Globus pallidus (tissue), 1 donor: ENCODE measurements at regions not wholly inside any gene's neighbourhood (a gene's known extent, or its start where the extent isn't known, plus 50 kb on each side); places are given as distances from the start of the nearest gene placed in this dataset.
"Not testable (repeated sequence)": the region's sequence is repeated elsewhere in the genome, so short reads cannot be mapped to it uniquely, and the experiment has no call there.

ENCODE experiments used
- DNase-seq: peaks from one replicate; pipeline ENCODE4 v3.0.0-alpha.2; 2015; ENCODE audit warnings: low spot score

DNA sequence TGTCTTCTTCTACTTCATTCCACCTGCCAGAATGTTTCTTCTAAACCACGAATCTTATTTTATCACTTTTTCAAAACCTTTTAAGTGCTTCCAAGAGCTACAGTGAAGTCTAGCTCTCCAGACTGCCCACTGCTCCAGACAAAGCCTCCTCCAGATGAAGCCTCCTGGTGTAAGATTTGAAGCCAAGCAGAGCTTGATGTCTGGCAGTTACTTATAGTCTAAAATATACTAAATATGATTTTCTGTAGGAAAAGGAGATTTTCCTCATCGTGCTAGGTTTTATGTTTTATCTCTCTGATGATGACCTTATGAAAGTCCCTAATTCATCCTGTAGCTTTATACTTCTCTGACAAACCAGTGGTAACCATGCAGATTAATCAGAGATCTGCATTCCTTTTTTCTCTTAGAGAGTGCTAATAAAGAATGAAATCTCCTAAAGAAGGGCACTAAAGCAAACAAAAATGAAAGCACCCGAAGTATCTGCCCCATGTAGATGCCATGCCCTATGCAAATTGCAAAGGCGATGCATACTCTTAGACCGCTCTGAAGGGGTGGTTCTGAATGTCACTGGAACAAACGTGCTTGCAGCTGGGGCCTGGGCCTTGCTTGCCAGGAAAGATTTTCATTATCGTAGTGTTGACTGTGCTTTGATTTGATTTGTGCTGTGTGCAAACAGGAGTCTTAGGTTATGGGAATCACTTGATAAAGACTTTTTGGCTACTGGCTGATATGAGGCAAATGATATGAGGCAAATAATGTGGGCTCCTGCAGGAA lies 314.2 kb downstream of the PID1 start:
- no peak for DNase-seq

DNA sequence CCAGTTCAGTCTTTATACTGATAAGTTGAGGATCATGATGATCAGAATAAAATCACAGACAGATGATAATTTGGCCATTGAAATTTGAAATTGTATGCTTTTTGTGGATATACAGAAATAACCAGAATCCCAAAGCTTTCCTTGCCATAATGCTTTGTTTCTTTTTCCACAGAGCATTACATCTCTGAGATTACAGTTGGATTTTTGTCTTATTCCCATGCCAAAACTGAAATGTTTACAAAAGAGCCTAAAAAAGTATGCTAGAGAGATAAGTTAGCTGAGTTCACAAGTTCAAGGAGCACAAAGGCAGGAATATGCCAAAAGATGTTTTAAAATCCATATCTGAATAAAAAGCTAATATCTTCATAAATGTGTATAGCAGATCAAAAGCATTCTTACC lies 321.3 kb downstream of the PID1 start:
- DNase-seq: no peak

DNA sequence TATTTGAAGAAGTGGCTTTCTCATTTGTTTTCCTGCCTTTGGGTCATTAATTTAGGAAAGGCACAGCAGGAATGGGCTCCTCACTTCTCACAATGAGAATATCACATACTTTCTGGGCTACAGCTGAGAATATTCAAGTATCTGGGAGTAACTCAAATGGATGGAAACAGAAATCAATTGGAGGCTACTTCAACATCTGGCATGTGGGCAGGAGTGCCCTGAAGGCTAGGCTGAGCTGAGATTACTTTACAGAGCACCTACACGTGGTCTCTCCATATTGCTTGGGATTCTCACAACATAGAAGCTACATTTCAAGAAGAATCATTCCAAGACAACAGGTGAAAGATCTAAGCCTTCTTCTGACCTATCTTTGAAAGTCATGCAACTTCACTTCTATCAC lies 325.4 kb downstream of the PID1 start:
- DNase-seq: no peak

DNA sequence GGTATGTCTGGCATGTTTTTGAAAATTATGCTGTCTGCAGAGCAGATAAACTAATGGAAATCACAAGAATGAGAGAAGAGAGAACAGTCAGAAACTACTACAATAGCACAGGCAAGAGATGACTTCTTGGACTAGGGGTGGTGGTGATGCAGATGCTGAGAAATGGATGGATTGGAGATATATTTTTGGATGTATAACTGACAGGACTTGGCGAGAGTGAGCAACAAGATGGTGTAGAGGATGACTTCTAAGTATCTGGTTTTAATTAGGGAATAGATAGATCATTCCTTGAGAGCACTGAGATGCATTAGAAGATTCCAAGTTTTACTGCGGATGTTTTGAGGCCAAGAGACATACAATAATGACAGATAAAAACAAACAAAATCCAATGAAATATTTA lies 328.2 kb downstream of the PID1 start:
- DNase-seq: no peak

DNA sequence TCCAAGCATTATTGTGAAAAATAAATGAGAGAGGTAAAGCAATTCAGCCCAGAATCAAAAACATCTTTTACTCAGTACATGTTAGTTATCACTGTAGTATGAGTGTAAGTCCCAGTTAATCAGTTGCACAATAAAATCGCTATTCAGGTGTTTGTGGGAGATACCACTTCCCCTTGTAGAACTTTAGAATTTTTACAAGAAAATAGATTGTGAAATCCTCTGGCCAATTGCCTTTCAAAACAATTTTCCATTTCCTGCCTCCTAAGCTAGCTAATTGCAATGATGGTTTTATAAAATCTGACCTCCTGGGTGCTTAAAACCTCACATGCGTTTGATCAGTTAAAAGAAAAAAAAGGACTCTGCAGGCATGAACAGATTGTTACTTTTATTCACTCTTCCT lies 332.5 kb downstream of the PID1 start:
- DNase-seq: no peak

DNA sequence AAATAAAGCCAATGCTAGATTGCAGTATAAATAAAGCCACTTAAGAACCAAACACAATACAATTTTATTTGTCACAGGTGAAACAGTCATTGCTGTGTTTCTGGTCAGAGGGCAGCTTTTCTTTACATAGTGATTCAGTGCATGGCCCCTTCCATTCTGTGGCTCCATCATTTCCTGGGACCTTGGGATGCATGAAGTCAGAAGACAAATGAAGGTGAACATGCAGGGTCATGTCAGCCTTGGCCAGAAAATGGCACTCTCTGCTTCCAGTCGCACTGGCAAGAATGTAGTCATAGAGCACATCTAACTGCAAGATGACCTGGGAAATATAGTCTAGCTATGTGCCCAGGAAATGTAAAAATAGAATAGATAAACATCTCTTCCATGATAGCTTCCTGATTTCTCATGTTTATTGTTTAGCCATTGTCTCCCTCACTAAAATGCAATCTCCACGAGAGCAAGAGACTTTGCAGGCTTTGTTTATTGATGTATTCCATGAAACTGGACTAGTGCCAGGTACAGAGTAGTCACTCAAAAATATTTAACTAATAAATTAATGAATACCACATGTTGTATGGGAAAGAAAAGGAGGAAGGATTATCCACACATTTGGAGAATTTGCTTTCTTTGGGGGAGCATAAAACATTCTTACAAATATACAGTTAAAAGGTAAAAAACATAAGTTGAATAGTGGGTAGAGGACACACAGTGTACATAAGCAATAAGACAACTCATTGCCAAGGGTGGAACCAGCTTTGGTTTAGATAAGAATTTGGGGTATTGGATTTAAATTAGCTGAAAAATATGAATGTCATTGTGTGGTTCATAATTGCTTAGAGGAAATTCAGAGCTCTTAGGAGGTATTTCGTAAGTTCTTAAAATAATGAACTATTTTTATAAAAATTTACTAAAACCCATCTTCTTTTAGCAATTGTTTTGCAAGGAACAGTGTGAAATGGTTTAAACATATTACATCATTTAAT lies 343.8 kb downstream of the PID1 start:
- no peak for DNase-seq

DNA sequence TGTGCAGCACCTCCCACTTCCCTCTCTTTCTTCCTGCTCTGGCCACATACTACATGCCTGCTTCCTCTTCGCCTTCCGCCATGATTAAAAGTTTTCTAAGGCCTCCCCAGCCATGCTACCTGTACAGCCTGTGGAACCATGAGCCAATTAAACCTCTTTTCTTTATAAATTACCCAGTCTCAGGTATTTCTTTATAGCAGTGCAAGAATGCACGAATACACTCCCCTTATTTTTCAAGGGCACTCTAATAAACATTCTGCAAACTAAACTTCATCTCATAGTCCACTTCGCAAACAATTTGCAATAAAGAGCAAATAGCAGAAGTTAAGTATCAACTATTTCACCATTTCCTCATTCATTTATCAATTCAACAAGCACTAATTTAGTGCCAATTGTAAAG lies 351.3 kb downstream of the PID1 start:
- DNase-seq: no peak

DNA sequence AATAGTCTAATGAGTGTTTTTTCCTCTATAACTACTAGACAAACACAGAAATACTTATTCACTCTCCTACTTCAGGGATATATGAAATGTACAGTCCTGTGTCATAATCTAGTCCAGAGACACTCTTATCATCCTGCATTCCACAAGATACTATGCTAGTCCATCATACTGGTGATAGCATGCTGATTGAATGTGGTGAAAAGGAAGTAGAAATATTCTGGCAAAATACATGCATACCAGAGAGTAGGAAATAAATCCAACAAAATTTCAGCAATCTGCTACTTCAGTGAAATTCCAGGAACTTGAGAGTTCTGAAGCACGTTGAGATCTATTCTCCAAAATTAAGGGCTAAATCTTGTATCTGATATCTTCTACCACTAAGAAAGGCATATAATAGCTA lies 353.9 kb downstream of the PID1 start:
- DNase-seq: no peak

DNA sequence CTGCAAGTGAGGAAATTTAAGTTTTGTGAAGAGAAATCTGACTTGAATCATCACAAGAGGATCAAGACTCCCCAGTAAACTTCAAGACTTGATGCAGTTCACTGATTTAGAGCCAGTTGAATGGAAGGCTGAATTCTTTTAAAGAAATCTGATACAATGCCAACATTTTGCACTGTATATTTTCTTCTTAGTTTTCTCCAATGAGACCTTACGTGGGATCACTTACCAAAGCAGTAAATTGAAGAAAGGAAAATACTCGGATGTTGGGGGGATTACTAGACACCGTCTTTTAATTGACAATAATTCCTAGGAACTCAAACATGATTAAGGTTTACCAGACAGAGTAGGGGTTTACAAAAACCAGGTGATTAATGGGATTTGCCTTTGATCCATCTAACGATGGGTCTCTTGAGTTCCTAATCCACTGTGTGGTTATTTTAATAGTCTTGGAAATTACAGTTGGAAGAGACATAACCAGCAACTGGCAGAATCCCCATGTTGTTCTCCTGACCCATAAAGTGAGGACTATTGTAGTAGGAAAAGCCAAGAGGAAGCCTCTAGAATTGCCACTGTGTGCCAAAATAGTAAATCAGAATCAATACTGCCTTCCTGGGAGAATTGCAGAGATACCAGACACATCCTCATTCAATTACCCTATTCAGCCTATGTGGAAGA lies 354.5 kb downstream of the PID1 start:
- DNase-seq: no peak

DNA sequence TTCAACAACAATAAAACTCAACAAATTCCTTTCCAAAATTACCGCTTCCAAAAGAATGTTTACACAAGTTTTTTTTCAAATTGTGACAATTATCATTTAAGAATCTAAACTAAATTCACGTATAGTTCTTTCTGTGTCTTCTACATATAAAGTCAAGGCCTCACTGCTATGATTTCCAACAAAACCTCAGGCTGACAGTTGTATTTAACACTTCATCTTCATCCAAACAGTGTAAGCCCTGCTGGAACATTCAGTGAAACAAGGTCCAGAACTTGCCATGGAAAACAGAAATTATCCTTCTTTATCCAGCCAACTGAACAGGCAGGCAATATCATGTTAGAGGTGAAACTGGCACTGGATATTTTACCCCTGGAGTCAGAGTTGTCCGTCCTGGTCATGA lies 357.9 kb downstream of the PID1 start:
- DNase-seq: no peak

DNA sequence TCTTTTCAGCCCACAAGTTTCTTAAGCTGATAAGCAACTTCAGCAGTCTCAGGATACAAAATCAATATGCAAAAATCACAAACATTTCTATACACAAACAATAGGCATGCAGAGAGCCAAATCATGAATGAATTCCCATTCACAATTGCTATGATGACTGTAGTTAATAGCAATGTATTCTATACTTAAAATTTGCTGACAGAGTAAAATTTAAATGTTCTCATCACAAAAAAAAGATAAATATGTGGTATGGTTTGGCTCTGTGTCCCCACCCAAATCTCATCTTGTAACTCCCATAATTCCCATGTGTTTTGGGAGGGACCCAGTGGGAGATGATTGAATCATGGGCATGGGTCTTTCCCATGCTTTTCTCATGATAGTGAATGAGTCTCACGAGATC lies 360.2 kb downstream of the PID1 start:
- not testable (repeated sequence) for DNase-seq

DNA sequence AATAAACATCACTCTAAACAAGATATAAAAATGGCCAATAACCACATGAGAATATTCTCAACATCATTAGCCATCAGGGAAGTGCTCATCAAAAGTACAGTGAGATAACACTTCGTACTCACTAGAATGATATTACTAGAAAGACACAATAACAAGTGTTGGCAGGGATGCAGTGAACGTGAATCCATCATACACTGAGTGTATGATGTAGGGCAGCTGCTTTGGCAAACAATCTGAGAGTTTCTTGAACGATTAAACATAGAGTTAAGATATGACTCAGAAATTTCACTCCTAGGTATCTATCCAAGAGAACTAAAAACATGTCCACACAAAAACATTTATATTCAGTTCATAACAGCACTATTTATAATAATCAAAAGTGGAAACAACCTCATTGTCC lies 368.9 kb downstream of the PID1 start:
- DNase-seq: no peak

DNA sequence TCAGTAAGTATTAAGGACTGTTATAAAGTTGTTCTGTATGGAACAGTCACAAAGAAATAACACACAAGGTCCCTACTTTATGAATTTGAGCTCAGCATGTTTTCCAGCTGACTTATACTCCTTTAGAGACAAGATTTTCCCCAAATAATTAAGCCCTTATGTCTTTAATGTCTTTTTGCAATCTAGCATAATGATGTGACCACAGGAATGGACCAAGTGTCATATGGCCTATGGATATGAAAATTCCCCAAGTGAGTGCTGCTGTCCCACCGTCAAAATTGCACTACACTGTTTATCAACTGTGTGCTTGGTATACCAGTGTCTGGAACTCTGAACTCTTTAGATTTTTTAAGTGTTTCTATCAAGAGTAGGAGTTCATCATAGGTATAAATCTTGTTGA lies 369.6 kb downstream of the PID1 start:
- DNase-seq: no peak

DNA sequence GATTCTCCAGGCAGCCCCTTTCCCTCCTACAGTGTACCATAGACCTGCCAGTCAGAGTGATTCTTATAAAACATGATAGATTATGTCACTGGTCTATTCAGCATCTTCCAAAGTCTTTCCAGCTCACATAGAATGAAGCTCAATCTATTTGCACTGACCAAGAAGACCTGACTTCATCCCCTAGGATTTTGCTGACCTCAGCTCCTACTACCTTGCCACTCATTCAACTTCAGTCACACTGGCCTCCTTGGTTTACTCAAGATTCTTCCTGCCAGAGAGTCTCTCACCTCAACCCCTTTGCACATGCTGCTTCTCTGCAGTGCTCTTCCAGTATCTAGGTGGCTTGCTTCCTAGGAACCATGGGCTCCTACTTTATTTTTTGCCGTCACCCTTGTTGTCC lies 392.9 kb downstream of the PID1 start:
- DNase-seq: no peak

DNA sequence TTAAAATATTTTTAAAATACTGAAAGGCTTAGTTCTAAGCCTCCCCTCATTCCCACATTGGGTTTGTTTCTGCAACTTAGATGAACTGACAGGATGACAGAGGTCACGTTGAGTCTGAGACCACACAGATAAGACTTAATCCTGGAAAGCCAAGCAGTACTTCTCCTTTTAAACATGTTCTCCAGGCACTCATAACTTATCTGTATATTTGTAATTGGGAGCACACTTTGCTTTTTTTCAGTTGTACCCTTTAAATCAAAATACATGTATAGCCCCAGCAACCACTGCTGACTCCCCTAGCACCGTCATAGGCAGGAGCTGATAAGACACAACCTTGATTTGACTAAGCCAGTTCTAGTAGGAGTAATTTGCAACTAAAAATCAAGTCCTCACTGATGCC lies 394.8 kb downstream of the PID1 start:
- DNase-seq: no peak

DNA sequence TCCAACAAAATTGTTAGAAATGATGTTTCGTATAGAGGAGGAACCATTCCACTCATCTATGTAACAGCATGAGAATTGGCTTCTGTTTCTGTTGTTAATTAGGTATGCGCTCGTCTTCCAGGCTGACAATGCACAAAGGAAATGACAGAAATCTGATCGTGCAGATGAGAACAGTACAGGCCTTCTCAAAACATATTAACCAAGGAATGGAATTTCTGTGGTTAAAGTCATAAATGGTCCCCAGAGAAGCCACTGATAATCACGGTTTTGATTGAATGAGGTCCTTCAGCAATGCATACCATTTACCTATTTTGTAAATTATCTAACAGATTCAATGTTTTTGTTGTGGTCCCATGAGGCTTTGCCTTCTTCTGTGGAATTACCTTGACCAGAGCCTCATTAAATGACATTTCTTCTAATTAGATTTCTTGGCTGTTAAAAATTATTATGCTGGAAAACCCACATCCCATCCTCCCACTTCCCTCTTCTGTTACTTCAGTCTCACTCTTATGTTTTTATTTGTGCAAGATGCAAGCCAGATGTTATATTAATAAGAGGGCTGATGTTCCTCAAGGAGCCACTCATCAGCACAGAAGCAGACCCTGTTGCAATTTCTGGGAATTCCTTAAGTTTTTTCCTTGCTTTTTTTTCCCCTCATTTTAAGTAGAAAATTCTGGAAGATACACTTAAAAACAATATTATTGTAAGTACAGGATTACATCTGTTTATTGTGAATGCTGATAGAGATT lies 395.8 kb downstream of the PID1 start:
- no peak for DNase-seq

DNA sequence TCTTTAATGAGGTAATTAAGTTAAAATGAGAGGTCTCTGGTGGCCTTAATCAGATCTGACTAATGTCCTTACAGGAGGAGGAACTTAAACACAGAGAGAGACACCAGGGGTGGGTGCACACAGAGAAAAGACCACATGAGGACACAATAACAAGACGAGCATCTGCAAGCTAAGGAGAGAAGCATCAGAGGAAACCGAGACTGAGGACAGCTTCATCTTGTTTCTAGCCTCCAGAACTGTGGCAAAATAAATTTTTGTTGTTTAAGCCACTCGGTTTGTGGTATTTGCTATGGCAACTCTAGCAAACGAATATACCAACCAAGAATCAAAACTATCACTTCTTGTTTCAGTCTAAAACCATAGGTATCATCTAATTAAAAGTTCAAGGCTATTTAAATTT lies 400.1 kb downstream of the PID1 start:
- no peak for DNase-seq

DNA sequence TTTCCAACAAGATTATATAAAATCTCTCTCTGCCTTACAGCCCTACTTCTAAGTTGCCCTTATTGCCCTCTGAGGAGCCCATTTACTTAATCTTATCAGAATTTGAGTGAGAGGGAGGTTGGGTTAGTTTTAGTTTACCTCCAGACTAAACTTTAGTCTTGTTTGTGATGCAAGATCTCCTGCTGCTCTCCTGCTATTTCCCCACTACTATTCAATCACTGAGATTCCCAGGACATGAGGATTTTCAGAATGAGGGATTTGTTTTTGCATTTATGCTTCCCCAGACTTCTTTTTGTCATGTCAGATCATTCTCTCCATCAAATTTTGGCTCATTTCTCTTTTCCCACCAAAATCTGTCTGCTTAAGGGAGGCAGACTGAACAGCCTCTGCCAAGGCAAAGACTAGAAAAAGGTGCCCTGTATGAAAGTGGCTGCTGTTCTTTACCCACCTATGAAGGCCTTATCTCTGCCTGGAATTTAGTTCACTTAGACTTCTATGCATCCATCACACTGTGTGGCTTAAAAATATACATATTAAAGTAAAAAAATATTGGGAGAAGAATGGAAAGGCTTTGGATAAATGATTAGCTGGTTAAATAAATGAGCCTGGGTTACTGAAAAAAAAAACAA lies 401.3 kb downstream of the PID1 start:
- no peak for DNase-seq

DNA sequence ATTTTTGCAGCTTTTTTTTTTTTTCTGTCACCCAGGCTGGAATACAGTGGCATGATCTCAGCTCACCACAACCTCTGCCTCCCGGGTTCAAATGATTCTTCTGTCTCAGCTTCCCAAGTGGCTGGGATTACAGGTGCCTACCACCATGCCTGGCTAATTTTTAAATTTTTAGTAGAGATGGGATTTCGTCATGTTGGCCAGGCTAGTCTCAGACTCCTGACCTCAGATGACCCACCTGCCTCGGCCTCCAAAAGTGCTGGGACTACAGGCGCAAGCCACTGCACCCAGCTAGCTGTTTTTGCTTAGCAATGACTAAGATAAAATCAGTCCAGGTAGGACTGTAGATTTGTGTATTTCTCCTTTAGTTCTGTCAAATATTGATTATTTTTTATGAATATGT lies 403.7 kb downstream of the PID1 start:
- DNase-seq: no peak

DNA sequence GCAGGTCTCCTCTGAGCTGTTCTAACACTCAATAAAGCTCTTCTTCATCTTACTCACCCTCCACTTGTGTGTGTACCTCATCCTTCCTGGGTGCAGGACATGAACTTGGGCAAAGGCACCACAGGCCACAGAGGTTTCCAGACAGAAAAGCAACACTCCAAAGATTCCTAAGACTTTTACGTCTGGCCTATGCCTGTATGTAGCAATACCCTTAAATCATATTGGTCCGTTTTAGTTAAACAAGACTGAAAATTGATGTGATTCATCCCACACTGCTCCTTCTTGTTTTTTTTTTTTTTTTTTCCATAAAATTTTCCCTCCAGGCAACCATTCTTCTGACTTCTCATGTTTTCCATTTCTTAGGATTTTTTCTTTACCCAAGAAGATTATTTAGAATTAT lies 404.3 kb downstream of the PID1 start:
- DNase-seq: no peak

DNA sequence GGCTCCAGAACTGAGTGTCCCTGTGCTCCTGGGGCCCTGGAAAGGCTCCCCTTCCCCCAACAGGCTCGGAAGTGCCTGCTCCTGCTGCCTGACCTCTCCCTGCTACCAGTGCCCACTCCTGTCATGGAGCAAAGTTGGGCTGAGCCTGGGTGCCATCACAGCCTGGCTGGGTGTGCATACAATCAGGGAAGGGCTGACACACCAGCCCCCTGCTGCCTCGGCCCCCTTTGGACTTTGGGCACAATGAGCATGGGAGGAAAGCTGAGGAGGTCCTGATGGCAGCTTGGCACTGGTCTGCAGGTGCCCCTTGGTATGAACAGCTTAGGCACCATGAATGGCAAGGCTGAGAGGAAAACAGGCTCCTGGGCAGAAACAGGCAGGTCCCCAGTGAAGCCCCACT lies 405.0 kb downstream of the PID1 start:
- no peak for DNase-seq

DNA sequence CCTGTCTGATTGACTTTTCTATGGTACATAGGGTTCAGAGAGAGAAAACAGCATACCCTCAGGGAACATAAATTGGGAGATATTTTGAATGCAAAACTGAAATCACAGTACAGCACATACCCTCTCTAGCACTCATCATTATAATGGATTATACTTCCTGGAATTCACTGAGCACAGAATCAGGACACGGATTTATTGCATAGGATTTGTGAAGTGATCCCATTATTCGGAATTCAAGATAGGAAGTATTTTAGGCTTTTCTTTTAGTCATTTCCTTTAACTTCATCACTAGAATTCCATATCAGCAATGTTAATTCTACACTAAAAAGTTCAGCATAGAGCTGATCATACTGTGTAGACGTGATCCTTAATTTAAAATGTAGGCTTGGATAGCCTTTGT lies 407.0 kb downstream of the PID1 start:
- DNase-seq: no peak
